Neural progenitor cell (in vitro differentiated cells): ENCODE measurements at regions not wholly inside any gene's neighbourhood (a gene's known extent, or its start where the extent isn't known, plus 50 kb on each side); places are given as distances from the start of the nearest gene placed in this dataset.

Experiments used
- DNase-seq: peaks from one replicate; pipeline ENCODE4 v3.0.0-alpha.2; 2016; ENCODE audit warnings: low spot score
- H2AFZ ChIP-seq: fragments of 200-600 bp; sonication (generic); replicated peaks from 2 replicates; pipeline ENCODE4 v1.6.1; 2016; ENCODE audit warnings: antibody characterized with exemption
- H3F3A ChIP-seq: fragments of 200-600 bp; sonication (generic); 2 replicates; pipeline ENCODE4 v1.6.1; 2016; ENCODE audit warnings: antibody characterized with exemption, low read depth
- H3K27ac ChIP-seq: fragments of 200-600 bp; sonication (generic); 2 replicates; pipeline ENCODE4 v1.5.1; 2016; ENCODE audit warnings: mild to moderate bottlenecking
- H3K27me3 ChIP-seq: fragments of 200-600 bp; sonication (generic); 2 replicates; pipeline ENCODE4 v1.6.1; 2016; ENCODE audit warnings: mild to moderate bottlenecking, moderate library complexity
- H3K36me3 ChIP-seq: fragments of 200-600 bp; sonication (generic); 2 replicates; pipeline ENCODE4 v1.5.1; 2016
- H3K4me1 ChIP-seq: fragments of 200-600 bp; sonication (generic); 2 replicates; pipeline ENCODE4 v1.6.1; 2016; ENCODE audit warnings: mixed run types
- H3K4me2 ChIP-seq: fragments of 200-600 bp; sonication (generic); 2 replicates; pipeline ENCODE4 v1.6.1; 2016
- H3K4me3 ChIP-seq: fragments of 200-600 bp; sonication (generic); 2 replicates; pipeline ENCODE4 v1.5.1; 2016
- H3K79me2 ChIP-seq: fragments of 200-600 bp; sonication (generic); 2 replicates; pipeline ENCODE4 v1.6.1; 2016; ENCODE audit warnings: low read depth
- H3K9ac ChIP-seq: fragments of 200-600 bp; sonication (generic); 2 replicates; pipeline ENCODE4 v1.6.1; 2016
- H3K9me3 ChIP-seq: fragments of 200-600 bp; sonication (generic); 2 replicates; pipeline ENCODE4 v1.5.1; 2016; ENCODE audit warnings: low read depth
- H4K20me1 ChIP-seq: fragments of 200-600 bp; sonication (generic); 2 replicates; pipeline ENCODE4 v1.6.1; 2016; ENCODE audit warnings: low read depth
- H3K27ac Mint-ChIP-seq: 3 replicates; pipeline ENCODE4 v1.8.0; 2021; ENCODE audit warnings: mixed read lengths
- H3K27me3 Mint-ChIP-seq: 2 replicates; pipeline ENCODE4 v1.8.0; 2022; ENCODE audit warnings: low read depth, mild to moderate bottlenecking, inconsistent platforms, moderate library complexity, mixed read lengths; ENCODE audit not compliant: insufficient read depth
- H3K36me3 Mint-ChIP-seq: 3 replicates; pipeline ENCODE4 v1.8.0; 2021; ENCODE audit warnings: mixed read lengths
- H3K4me1 Mint-ChIP-seq: 3 replicates; pipeline ENCODE4 v1.8.0; 2021; ENCODE audit warnings: mixed read lengths
- H3K4me3 Mint-ChIP-seq: 3 replicates; pipeline ENCODE4 v1.8.0; 2021; ENCODE audit warnings: mild to moderate bottlenecking, moderate library complexity, mixed read lengths
- H3K9me3 Mint-ChIP-seq: 3 replicates; pipeline ENCODE4 v1.8.0; 2020; ENCODE audit warnings: mixed read lengths
- CTCF ChIP-seq: fragments of 200-600 bp; sonication (generic); IDR thresholded peaks from 2 replicates; pipeline ENCODE4 v1.5.1; 2017; ENCODE audit warnings: antibody characterized with exemption, mild to moderate bottlenecking
- EZH2 ChIP-seq: fragments of 200-600 bp; sonication (generic); IDR thresholded peaks from 2 replicates; pipeline ENCODE4 v1.6.1; 2017; ENCODE audit warnings: antibody characterized with exemption, mild to moderate bottlenecking, moderate library complexity
- EZH2phosphoT487 ChIP-seq: fragments of 200-600 bp; sonication (generic); IDR thresholded peaks from 2 replicates; pipeline ENCODE4 v1.6.1; 2017; ENCODE audit warnings: antibody characterized with exemption

- Mint-ChIP-seq H3K27ac (no peak overlapping the region), H3K27me3 (peaks cover 4% of the 10 kb centered on the region), H3K36me3 (no peaks in the 10 kb centered on the region), H3K9me3 (no peaks in the 10 kb centered on the region), H3K4me1 (no peaks in the 10 kb centered on the region), H3K4me3 (no peak overlapping the region)
- H3K4me1 ChIP-seq: no peaks in the 10 kb centered on the region
- no peaks in the 10 kb centered on the region for H4K20me1 ChIP-seq
- H2AFZ ChIP-seq: no peak overlapping the region
- DNase-seq: no peak
- no peak overlapping the region for H3K9ac ChIP-seq
- no peaks in the 10 kb centered on the region for H3F3A ChIP-seq
- no peaks in the 10 kb centered on the region for H3K79me2 ChIP-seq
- H3K27me3 ChIP-seq: no peaks in the 10 kb centered on the region
- no peaks in the 10 kb centered on the region for H3K9me3 ChIP-seq
- no peaks in the 10 kb centered on the region for H3K36me3 ChIP-seq
- no peak for TF ChIP-seq CTCF
- no peak for TF ChIP-seq EZH2
- no peak overlapping the region for H3K27ac ChIP-seq
- H3K4me2 ChIP-seq: no peak overlapping the region
- no peak overlapping the region for H3K4me3 ChIP-seq
Measured at GRCh38 chr6:9702914-9703313, 712.0 kb downstream of the TFAP2A start.

GRCh38 chr6:9699888-9700287 lies 715.0 kb downstream of the TFAP2A start:
- Histone ChIP-seq H3K9me3 (no peaks in the 10 kb centered on the region), H3K27ac (no peak overlapping the region)
- H3K4me3 Mint-ChIP-seq: no peak overlapping the region

GRCh38 chr6:9697263-9697931 lies 717.5 kb downstream of the TFAP2A start:
- no peaks in the 10 kb centered on the region for H3K9me3 ChIP-seq
- H3K36me3 Mint-ChIP-seq: no peaks in the 10 kb centered on the region
- H3K27me3 Mint-ChIP-seq: peaks cover 4% of the 10 kb centered on the region
- H3K27me3 ChIP-seq: no peaks in the 10 kb centered on the region
- no peaks in the 10 kb centered on the region for H3K4me1 ChIP-seq
- no peak overlapping the region for H3K4me2 ChIP-seq
- H3F3A ChIP-seq: no peaks in the 10 kb centered on the region
- H4K20me1 ChIP-seq: no peaks in the 10 kb centered on the region
- H3K4me1 Mint-ChIP-seq: no peaks in the 10 kb centered on the region
- no peaks in the 10 kb centered on the region for H3K36me3 ChIP-seq
- no peak for TF ChIP-seq EZH2phosphoT487
- TF ChIP-seq CTCF: no peak
- TF ChIP-seq EZH2: no peak
- H3K9ac ChIP-seq: no peak overlapping the region
- no peak overlapping the region for H3K4me3 Mint-ChIP-seq
- H3K27ac Mint-ChIP-seq: no peak overlapping the region
- H3K79me2 ChIP-seq: no peaks in the 10 kb centered on the region
- H3K9me3 Mint-ChIP-seq: peaks cover 9% of the 10 kb centered on the region
- DNase-seq: no peak
- H3K27ac ChIP-seq: no peak overlapping the region
- no peak overlapping the region for H2AFZ ChIP-seq
- no peak overlapping the region for H3K4me3 ChIP-seq

More at GRCh38 chr6:9699888-9700287, 715.0 kb downstream of the TFAP2A start:
- H3K36me3 Mint-ChIP-seq: no peaks in the 10 kb centered on the region
- no peaks in the 10 kb centered on the region for H3K79me2 ChIP-seq
- peaks cover 7% of the 10 kb centered on the region for H3K9me3 Mint-ChIP-seq
- no peaks in the 10 kb centered on the region for H3K27me3 ChIP-seq
- H3F3A ChIP-seq: no peaks in the 10 kb centered on the region
- H3K27me3 Mint-ChIP-seq: peaks cover 4% of the 10 kb centered on the region
- H3K36me3 ChIP-seq: no peaks in the 10 kb centered on the region
- no peak for DNase-seq
- no peak overlapping the region for H3K9ac ChIP-seq
- no peak overlapping the region for H3K4me2 ChIP-seq
- no peaks in the 10 kb centered on the region for H4K20me1 ChIP-seq
- no peak overlapping the region for H2AFZ ChIP-seq
- TF ChIP-seq CTCF: no peak
- no peak for TF ChIP-seq EZH2
- TF ChIP-seq EZH2phosphoT487: no peak
- H3K27ac Mint-ChIP-seq: no peak overlapping the region
- H3K4me1 Mint-ChIP-seq: no peaks in the 10 kb centered on the region
- H3K4me1 ChIP-seq: no peaks in the 10 kb centered on the region
- H3K4me3 ChIP-seq: no peak overlapping the region
